ENCODE measurements at regions not wholly inside any gene's neighbourhood (a gene's known extent, or its start where the extent isn't known, plus 50 kb on each side); places are given as distances from the start of the nearest gene placed in this dataset.

DNA sequence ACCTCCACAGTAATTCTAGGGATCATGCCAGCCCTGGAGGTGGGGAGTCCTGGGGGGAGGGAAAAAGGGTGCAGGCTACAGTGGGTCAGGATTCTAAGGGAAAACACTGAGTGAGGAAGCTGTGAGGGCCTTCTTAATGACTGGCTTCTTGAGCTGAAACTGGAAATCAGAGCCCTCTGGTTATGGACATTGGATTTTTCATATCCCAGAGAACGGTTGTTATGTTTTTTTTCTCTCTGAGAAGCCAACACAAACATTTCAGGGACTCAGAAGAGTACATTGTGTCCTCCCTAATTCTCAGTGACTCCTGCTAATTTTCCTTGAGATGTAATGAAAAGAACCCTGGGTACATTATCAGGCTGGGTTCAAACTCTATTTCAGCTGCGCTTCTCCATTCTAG lies 162.4 kb upstream of the PRDX4 start:
- Histone ChIP-seq H3K9me3 (ENCODE audit: control insufficient read depth, insufficient read depth, low read depth, low read length) (no peaks in the 10 kb centered on the region), H3K4me1 (ENCODE audit: control insufficient read depth, insufficient read depth, low read length) (peaks cover 12% of the 10 kb centered on the region), H3K27ac (ENCODE audit: low read length) (peak overlapping the region; percentile 68), H3K4me3 (ENCODE audit: low read depth in 2 of 2, low read length in 2 of 2) (no peak overlapping the region), H3K36me3 (ENCODE audit: control insufficient read depth, insufficient read depth, low read length) (no peaks in the 10 kb centered on the region), H3K27me3 (ENCODE audit: control insufficient read depth, insufficient read depth, low read length) (no peaks in the 10 kb centered on the region)
- DNase-seq (ENCODE audit: low read depth, low spot score) (no peak), ATAC-seq (peak; percentile 24; the same call in 1 of the 2 replicates)
- no peak for TF ChIP-seq TCF7L2 (IDR thresholded peaks at IDR 0.05; ENCODE audit: low read depth, low read length)
- no peak for TF ChIP-seq SIN3A (IDR thresholded peaks at IDR 0.05; ENCODE audit: borderline replicate concordance, insufficient read depth, low read depth, low read length)
- TF ChIP-seq POLR2AphosphoS5 (IDR thresholded peaks at IDR 0.05; ENCODE audit: low read depth, low read length), result no peak
- TF ChIP-seq, protein P1, sequence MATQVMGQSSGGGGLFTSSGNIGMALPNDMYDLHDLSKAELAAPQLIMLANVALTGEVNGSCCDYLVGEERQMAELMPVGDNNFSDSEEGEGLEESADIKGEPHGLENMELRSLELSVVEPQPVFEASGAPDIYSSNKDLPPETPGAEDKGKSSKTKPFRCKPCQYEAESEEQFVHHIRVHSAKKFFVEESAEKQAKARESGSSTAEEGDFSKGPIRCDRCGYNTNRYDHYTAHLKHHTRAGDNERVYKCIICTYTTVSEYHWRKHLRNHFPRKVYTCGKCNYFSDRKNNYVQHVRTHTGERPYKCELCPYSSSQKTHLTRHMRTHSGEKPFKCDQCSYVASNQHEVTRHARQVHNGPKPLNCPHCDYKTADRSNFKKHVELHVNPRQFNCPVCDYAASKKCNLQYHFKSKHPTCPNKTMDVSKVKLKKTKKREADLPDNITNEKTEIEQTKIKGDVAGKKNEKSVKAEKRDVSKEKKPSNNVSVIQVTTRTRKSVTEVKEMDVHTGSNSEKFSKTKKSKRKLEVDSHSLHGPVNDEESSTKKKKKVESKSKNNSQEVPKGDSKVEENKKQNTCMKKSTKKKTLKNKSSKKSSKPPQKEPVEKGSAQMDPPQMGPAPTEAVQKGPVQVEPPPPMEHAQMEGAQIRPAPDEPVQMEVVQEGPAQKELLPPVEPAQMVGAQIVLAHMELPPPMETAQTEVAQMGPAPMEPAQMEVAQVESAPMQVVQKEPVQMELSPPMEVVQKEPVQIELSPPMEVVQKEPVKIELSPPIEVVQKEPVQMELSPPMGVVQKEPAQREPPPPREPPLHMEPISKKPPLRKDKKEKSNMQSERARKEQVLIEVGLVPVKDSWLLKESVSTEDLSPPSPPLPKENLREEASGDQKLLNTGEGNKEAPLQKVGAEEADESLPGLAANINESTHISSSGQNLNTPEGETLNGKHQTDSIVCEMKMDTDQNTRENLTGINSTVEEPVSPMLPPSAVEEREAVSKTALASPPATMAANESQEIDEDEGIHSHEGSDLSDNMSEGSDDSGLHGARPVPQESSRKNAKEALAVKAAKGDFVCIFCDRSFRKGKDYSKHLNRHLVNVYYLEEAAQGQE (IDR thresholded peaks at IDR 0.05; ENCODE audit: insufficient read depth in 1 of 2, low read depth in 2 of 2, low read length in 1 of 2), result no peak
- TF ChIP-seq, protein P2, sequence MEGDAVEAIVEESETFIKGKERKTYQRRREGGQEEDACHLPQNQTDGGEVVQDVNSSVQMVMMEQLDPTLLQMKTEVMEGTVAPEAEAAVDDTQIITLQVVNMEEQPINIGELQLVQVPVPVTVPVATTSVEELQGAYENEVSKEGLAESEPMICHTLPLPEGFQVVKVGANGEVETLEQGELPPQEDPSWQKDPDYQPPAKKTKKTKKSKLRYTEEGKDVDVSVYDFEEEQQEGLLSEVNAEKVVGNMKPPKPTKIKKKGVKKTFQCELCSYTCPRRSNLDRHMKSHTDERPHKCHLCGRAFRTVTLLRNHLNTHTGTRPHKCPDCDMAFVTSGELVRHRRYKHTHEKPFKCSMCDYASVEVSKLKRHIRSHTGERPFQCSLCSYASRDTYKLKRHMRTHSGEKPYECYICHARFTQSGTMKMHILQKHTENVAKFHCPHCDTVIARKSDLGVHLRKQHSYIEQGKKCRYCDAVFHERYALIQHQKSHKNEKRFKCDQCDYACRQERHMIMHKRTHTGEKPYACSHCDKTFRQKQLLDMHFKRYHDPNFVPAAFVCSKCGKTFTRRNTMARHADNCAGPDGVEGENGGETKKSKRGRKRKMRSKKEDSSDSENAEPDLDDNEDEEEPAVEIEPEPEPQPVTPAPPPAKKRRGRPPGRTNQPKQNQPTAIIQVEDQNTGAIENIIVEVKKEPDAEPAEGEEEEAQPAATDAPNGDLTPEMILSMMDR (IDR thresholded peaks at IDR 0.05), result no peak
- ChIA-PET POLR2A (no interaction called here), CTCF (no interaction called here)
- intact Hi-C loops (cut with micrococcal nuclease; ENCODE audit: unreplicated experiment), result no loop called here
- in situ Hi-C loops (cut with HindIII; ENCODE audit: low pct_unique_long_range_greater_than_20kb, low sequenced_read_pairs), result no loop called here
- no TSS peak for BruUV-seq (replicated peaks)

DNA sequence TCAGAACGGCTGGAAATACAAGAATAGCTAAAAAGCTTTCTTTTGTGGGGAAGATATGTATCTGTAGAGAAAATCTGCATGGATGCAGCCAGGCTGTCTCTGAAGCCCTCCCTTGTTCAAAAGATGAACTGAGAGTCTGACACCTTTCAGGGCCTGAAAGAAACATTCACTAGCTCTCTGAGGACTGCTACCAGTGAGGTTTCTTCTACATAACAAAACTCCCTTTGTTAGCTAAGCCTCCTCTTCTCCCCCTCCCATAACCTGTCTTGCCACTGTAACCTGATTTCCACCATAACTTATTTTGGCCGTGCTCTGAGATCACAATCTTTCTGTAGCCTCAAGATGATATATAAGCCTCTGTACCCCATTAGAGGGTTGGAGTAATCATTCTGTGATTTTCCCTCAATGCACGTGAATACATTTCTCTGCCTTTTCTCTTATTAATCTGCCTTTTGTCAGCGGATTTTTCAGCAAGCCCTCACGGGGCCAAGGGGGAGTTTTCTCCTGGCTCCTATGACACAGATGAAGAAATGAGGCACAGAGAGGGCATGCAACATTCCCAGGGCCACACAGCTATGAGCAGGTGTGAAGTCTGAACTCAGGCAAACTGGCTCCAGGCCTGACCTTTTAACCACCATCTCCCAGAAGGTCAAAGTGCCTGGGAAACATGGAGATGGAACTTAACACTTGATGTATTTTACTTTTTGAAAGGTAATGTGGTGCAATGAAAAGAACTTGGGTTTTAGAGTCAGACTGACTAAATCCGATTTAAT lies 161.6 kb upstream of the PRDX4 start:
- CTCF ChIA-PET, result no interaction called here
- DNase-seq (ENCODE audit: low read depth, low spot score), result no peak
- no peak overlapping the region for H3K4me3 ChIP-seq (ENCODE audit: low read depth in 2 of 2, low read length in 2 of 2)
- BruUV-seq (replicated peaks), result no TSS peak
- in situ Hi-C loops (cut with HindIII; ENCODE audit: low pct_unique_long_range_greater_than_20kb, low sequenced_read_pairs), result no loop called here
- H3K27ac ChIP-seq (ENCODE audit: low read length), result peak overlapping the region; percentile 68
- H3K36me3 ChIP-seq (ENCODE audit: control insufficient read depth, insufficient read depth, low read length), result no peaks in the 10 kb centered on the region
- ATAC-seq, result no peak
- no peaks in the 10 kb centered on the region for H3K9me3 ChIP-seq (ENCODE audit: control insufficient read depth, insufficient read depth, low read depth, low read length)
- H3K4me1 ChIP-seq (ENCODE audit: control insufficient read depth, insufficient read depth, low read length), result peaks cover 12% of the 10 kb centered on the region
- intact Hi-C loops (cut with micrococcal nuclease; ENCODE audit: unreplicated experiment), result no loop called here
- TF ChIP-seq, protein P1 (IDR thresholded peaks at IDR 0.05; ENCODE audit: insufficient read depth in 1 of 2, low read depth in 2 of 2, low read length in 1 of 2), result no peak
- TF ChIP-seq SIN3A (IDR thresholded peaks at IDR 0.05; ENCODE audit: borderline replicate concordance, insufficient read depth, low read depth, low read length) (no peak), POLR2AphosphoS5 (IDR thresholded peaks at IDR 0.05; ENCODE audit: low read depth, low read length) (no peak), TCF7L2 (IDR thresholded peaks at IDR 0.05; ENCODE audit: low read depth, low read length) (no peak)
- TF ChIP-seq, protein P2 (IDR thresholded peaks at IDR 0.05), result no peak
- POLR2A ChIA-PET, result no interaction called here
- no peaks in the 10 kb centered on the region for H3K27me3 ChIP-seq (ENCODE audit: control insufficient read depth, insufficient read depth, low read length)
